Upper lobe of left lung (tissue), 6 donors: ENCODE measurements at regions not wholly inside any gene's neighbourhood (a gene's known extent, or its start where the extent isn't known, plus 50 kb on each side); places are given as distances from the start of the nearest gene placed in this dataset.

Experiments
- ATAC-seq, 2 donors: fragments of 200-7000 bp; cut with Tn5 transposase; one replicate each; pipeline ENCODE4 v1.9.1; 2022; ENCODE audit warnings: mild to moderate bottlenecking in 2 of 2, moderate library complexity in 2 of 2; ENCODE audit not compliant: low FRiP score in 2 of 2
- DNase-seq, 2 donors: peaks; one replicate each; pipeline ENCODE4 v3.0.0-alpha.2; 2019 to 2020
- H3K27ac ChIP-seq, 4 donors: fragments of 200-600 bp; sonication (generic); one replicate each; pipeline ENCODE4 v1.5.1; 2016 to 2019
- H3K27me3 ChIP-seq, 4 donors: fragments of 200-600 bp; sonication (generic); one replicate each; pipeline ENCODE4 v1.5.1; 2017 to 2019
- H3K36me3 ChIP-seq, 4 donors: fragments of 200-600 bp; sonication (generic); one replicate each; pipeline ENCODE4 v1.5.1; 2016 to 2019
- H3K4me1 ChIP-seq, 4 donors: fragments of 200-600 bp; sonication (generic); one replicate each; pipeline ENCODE4 v1.5.1; 2018 to 2019
- H3K4me3 ChIP-seq, 4 donors: fragments of 200-600 bp; sonication (generic); one replicate each; pipeline ENCODE4 v1.5.1; 2017 to 2019; ENCODE audit warnings: mild to moderate bottlenecking in 2 of 4, moderate library complexity in 1 of 4
- H3K9me3 ChIP-seq, 4 donors: fragments of 200-600 bp; sonication (generic); one replicate each; pipeline ENCODE4 v1.5.1; 2018 to 2019
- EP300 ChIP-seq, 4 donors: sonication (generic); formaldehyde crosslinking; IDR thresholded peaks; one replicate each; pipeline ENCODE4 v1.5.1; 2017; ENCODE audit warnings: antibody characterized with exemption in 4 of 4, control low read depth in 2 of 4
- POLR2A ChIP-seq, 4 donors: fragments of 450-650 bp; IDR thresholded peaks; one replicate each; pipeline ENCODE4 v1.5.1; 2016 to 2017; ENCODE audit warnings: antibody characterized with exemption in 4 of 4, mild to moderate bottlenecking in 2 of 4
- POLR2AphosphoS5 ChIP-seq, 2 donors: sonication (generic); formaldehyde crosslinking; IDR thresholded peaks; one replicate each; pipeline ENCODE4 v1.5.1; 2017; ENCODE audit warnings: antibody characterized with exemption in 2 of 2
- WGBS, 2 donors: methylation state at CpG; one replicate each; pipeline ENCODE4 v1.1.5; 2017 to 2018; 5-methylcytosine and 5-hydroxymethylcytosine counted together
- TF ChIP-seq, protein P1 (sequence below), 6 experiments: fragments of 450-650 bp in 4 of 6; fragments of 200-600 bp in 2 of 6; sonication (generic) in 2 of 6; IDR thresholded peaks; one replicate each; pipeline ENCODE4 v1.5.1; 2016 to 2019; ENCODE audit warnings: antibody characterized with exemption in 6 of 6
- donor health status: DM: no; HTN: no; CAD: no; lungs with moderate emphysema.
- donor health status: DM: no; HTN: yes; CAD: no; lungs with severe emphysema.

DNA sequence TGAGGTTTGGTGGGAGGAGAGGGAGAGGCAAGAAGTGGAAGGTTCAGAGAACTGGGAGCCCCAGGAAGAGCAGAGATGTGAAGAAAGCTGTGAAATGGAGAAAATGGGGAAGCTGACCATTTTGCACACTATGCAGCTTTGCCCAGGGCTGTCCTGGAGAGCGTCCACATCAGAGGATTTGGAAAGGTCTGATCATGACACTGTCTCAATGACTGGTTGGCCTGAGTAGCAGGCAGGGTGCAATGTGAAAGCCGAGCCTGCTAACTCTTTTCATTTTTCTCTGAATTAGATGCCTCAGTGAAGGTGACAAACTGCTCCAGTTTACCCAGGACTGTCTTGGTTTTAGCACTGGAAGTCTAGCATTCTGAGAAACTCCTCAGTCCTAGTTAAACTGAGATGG is 330.1 kb upstream of the RPS6KA3 start:
- Histone ChIP-seq H3K4me1 (no peaks in the 10 kb centered on the region), H3K27ac (no peak overlapping the region), H3K36me3 (no peaks in the 10 kb centered on the region), H3K4me3 (no peak overlapping the region), H3K27me3 (no peaks in the 10 kb centered on the region), H3K9me3 (no peaks in the 10 kb centered on the region)
- TF ChIP-seq, protein P1, sequence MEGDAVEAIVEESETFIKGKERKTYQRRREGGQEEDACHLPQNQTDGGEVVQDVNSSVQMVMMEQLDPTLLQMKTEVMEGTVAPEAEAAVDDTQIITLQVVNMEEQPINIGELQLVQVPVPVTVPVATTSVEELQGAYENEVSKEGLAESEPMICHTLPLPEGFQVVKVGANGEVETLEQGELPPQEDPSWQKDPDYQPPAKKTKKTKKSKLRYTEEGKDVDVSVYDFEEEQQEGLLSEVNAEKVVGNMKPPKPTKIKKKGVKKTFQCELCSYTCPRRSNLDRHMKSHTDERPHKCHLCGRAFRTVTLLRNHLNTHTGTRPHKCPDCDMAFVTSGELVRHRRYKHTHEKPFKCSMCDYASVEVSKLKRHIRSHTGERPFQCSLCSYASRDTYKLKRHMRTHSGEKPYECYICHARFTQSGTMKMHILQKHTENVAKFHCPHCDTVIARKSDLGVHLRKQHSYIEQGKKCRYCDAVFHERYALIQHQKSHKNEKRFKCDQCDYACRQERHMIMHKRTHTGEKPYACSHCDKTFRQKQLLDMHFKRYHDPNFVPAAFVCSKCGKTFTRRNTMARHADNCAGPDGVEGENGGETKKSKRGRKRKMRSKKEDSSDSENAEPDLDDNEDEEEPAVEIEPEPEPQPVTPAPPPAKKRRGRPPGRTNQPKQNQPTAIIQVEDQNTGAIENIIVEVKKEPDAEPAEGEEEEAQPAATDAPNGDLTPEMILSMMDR (IDR thresholded peaks at IDR 0.05), result no peak
- TF ChIP-seq POLR2A (IDR thresholded peaks at IDR 0.05) (no peak), EP300 (IDR thresholded peaks at IDR 0.05) (no peak), POLR2AphosphoS5 (IDR thresholded peaks at IDR 0.05) (no peak)
- 68 to 70% methylated on average over 2 of the region's 2 CpGs for WGBS, 2 donors
- DNase-seq (no peak), ATAC-seq (no peak)

GRCh38 chrX:20595928-20596575 is 329.3 kb upstream of the RPS6KA3 start:
- WGBS, 2 donors, result 44 to 60% methylated on average over 1 to 6 of the region's 6 CpGs
- Histone ChIP-seq H3K9me3 (no peaks in the 10 kb centered on the region), H3K27ac (no peak overlapping the region), H3K4me1 (no peaks in the 10 kb centered on the region), H3K4me3 (no peak overlapping the region), H3K27me3 (no peaks in the 10 kb centered on the region), H3K36me3 (no peaks in the 10 kb centered on the region)
- no peak for DNase-seq
- ATAC-seq, result no peak
- TF ChIP-seq POLR2A (IDR thresholded peaks at IDR 0.05) (no peak), POLR2AphosphoS5 (IDR thresholded peaks at IDR 0.05) (no peak), EP300 (IDR thresholded peaks at IDR 0.05) (no peak)
- TF ChIP-seq, protein P1 (IDR thresholded peaks at IDR 0.05), result no peak

- ATAC-seq (no peak), DNase-seq (no peak)
- Histone ChIP-seq H3K4me3 (no peak overlapping the region), H3K27ac (no peak overlapping the region), H3K27me3 (no peaks in the 10 kb centered on the region), H3K9me3 (no peaks in the 10 kb centered on the region), H3K4me1 (no peaks in the 10 kb centered on the region), H3K36me3 (no peaks in the 10 kb centered on the region)
- no peak for TF ChIP-seq POLR2AphosphoS5 (IDR thresholded peaks at IDR 0.05)
- TF ChIP-seq, protein P1 (IDR thresholded peaks at IDR 0.05), result peak in 1 of 6 experiments; percentile 12
- 46 to 54% methylated on average over 2 of the region's 2 CpGs for WGBS, 2 donors
Observed at GRCh38 chrX:20594985-20595384, 328.3 kb upstream of the RPS6KA3 start.

GRCh38 chrX:20593836-20594235 is 327.1 kb upstream of the RPS6KA3 start:
- TF ChIP-seq, protein P1 (IDR thresholded peaks at IDR 0.05), result no peak
- TF ChIP-seq POLR2AphosphoS5 (IDR thresholded peaks at IDR 0.05) (no peak), POLR2A (IDR thresholded peaks at IDR 0.05) (no peak), EP300 (IDR thresholded peaks at IDR 0.05) (no peak)
- no peaks in the 10 kb centered on the region for H3K36me3 ChIP-seq
- no peak overlapping the region for H3K27ac ChIP-seq
- DNase-seq (no peak), ATAC-seq (no peak)
- H3K9me3 ChIP-seq, result no peaks in the 10 kb centered on the region
- H3K4me3 ChIP-seq, result no peak overlapping the region
- WGBS, 2 donors, result 62 to 64% methylated on average over 2 of the region's 2 CpGs
- H3K27me3 ChIP-seq, result no peaks in the 10 kb centered on the region
- H3K4me1 ChIP-seq, result no peaks in the 10 kb centered on the region

- TF ChIP-seq POLR2AphosphoS5 (IDR thresholded peaks at IDR 0.05) (no peak), POLR2A (IDR thresholded peaks at IDR 0.05) (no peak), EP300 (IDR thresholded peaks at IDR 0.05) (no peak)
- TF ChIP-seq, protein P1 (IDR thresholded peaks at IDR 0.05), result no peak
- H3K4me1 ChIP-seq, result no peaks in the 10 kb centered on the region
- no peaks in the 10 kb centered on the region for H3K9me3 ChIP-seq
- 77% methylated on average over 2 of the region's 2 CpGs; no CpG with 5 or more reads in 1 of the 2 donors for WGBS, 2 donors
- H3K36me3 ChIP-seq, result no peaks in the 10 kb centered on the region
- no peak overlapping the region for H3K27ac ChIP-seq
- H3K4me3 ChIP-seq, result no peak overlapping the region
- no peaks in the 10 kb centered on the region for H3K27me3 ChIP-seq
- ATAC-seq (no peak), DNase-seq (no peak)
Observed at GRCh38 chrX:20593402-20593801, 326.7 kb upstream of the RPS6KA3 start.
